Bone marrow (tissue), 2 donors: ENCODE measurements at regions not wholly inside any gene's neighbourhood (a gene's known extent, or its start where the extent isn't known, plus 50 kb on each side); places are given as distances from the start of the nearest gene placed in this dataset.

Experiments used
- DNase-seq, 2 donors: peaks; one replicate each; lab custom pipeline; 2025; lab: John Stamatoyannopoulos, UW

- DNase-seq: no peak
These were observed 183.1 kb downstream of the ZNF330 start for GRCh38 chr4:141403782-141404181.

GRCh38 chr4:141406237-141406636 lies 185.5 kb downstream of the ZNF330 start:
- no peak for DNase-seq

GRCh38 chr4:141409556-141409955 lies 188.9 kb downstream of the ZNF330 start:
- no peak for DNase-seq

- no peak for DNase-seq
These were observed 190.1 kb downstream of the ZNF330 start for GRCh38 chr4:141410839-141411238.

GRCh38 chr4:141411936-141412335 lies 191.2 kb downstream of the ZNF330 start:
- DNase-seq: no peak

- no peak for DNase-seq
These were observed 192.7 kb downstream of the ZNF330 start for GRCh38 chr4:141413366-141413765.

GRCh38 chr4:141415651-141416050 lies 195.0 kb downstream of the ZNF330 start:
- DNase-seq: no peak

GRCh38 chr4:141416219-141416618 lies 195.5 kb downstream of the ZNF330 start:
- no peak for DNase-seq

- no peak for DNase-seq
These were observed 196.1 kb downstream of the ZNF330 start for GRCh38 chr4:141416677-141417363.

GRCh38 chr4:141417387-141417786 lies 196.7 kb downstream of the ZNF330 start:
- no peak for DNase-seq

- DNase-seq: no peak
These were observed 204.4 kb downstream of the ZNF330 start for GRCh38 chr4:141425124-141425523.

GRCh38 chr4:141427726-141428296 lies 207.1 kb downstream of the ZNF330 start:
- DNase-seq: no peak

- no peak for DNase-seq
These were observed 206.4 kb upstream of the IL15 start for GRCh38 chr4:141429933-141430332.

GRCh38 chr4:141430686-141431085 lies 205.7 kb upstream of the IL15 start:
- DNase-seq: no peak

- DNase-seq: no peak
These were observed 204.2 kb upstream of the IL15 start for GRCh38 chr4:141432000-141432712.

GRCh38 chr4:141435446-141436225 lies 200.7 kb upstream of the IL15 start:
- DNase-seq: no peak

- no peak for DNase-seq
These were observed 197.2 kb upstream of the IL15 start for GRCh38 chr4:141439223-141439622.

GRCh38 chr4:141447761-141448160 lies 188.6 kb upstream of the IL15 start:
- DNase-seq: no peak

GRCh38 chr4:141448490-141448889 lies 187.9 kb upstream of the IL15 start:
- no peak for DNase-seq

- no peak for DNase-seq
These were observed 186.5 kb upstream of the IL15 start for GRCh38 chr4:141449927-141450326.

- DNase-seq: no peak
These were observed 180.7 kb upstream of the IL15 start for GRCh38 chr4:141455651-141456050.

- no peak for DNase-seq
These were observed 178.7 kb upstream of the IL15 start for GRCh38 chr4:141457653-141458052.

GRCh38 chr4:141458501-141458900 lies 177.9 kb upstream of the IL15 start:
- no peak for DNase-seq
